Fibroblast of the conjunctiva (primary cell): ENCODE measurements at regions not wholly inside any gene's neighbourhood (a gene's known extent, or its start where the extent isn't known, plus 50 kb on each side); places are given as distances from the start of the nearest gene placed in this dataset.

Experiments used
- DNase-seq: peaks from one replicate; pipeline ENCODE4 v3.0.0-alpha.2; 2010; ENCODE audit warnings: low read depth

GRCh38 chr1:5379176-5379759 is 613.0 kb downstream of the NPHP4 start:
- no peak for DNase-seq

DNA sequence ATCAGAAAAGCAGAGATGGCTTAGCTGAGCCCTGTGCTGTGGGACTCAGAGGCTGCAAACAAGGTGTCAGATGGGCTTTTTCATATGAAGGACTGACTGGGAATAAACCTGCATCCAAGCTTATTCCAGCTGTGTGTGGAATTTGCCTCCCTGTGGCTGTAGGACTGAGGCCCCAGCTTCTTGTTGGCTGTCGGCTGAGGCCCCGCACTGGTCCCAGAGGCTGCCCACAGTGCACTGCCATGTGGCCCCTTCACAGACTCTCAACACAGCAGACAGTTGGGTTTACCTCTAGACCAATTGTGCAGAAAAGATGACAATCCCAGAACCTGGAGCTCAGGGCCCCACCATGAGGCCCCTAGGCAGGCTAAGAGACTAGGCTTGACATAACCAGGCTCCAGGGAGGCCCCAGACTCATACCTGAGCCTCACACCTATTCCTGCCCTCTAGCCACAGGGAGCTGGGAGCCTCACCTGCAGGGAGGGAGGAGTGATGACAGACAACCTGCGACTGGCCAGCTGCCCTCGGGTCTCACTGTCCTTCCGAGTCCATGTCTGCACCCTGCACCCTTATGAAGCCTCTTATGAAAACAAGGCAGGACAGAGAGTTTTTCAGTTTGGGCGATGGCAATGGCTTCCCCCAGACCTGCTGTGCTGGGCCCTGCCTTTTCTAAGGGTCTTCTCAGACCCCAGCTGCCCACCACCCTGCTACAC is 615.5 kb downstream of the NPHP4 start:
- DNase-seq = no peak

GRCh38 chr1:5375481-5375880 is 616.7 kb downstream of the NPHP4 start:
- DNase-seq = no peak

DNA sequence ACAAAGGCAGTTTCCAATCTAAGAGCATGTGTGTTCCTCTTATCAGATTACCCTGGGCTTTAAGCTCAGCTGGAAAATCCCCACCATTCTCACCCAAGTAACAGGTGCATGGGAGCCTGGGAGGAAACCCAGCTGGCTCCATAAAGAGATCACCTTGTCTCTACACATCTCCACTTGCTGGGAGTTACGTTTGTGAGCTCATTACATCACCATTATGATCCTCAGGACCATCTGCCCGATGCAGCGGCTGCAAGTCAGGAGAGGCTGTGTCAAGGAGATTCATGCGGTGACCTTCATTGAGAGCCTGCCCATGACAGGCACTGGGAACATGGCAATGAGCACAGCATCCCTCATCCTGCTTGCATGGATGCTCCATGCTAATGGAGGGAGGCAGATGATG is 618.0 kb downstream of the NPHP4 start:
- DNase-seq = no peak

GRCh38 chr1:5373281-5373680 is 618.9 kb downstream of the NPHP4 start:
- DNase-seq = no peak

DNA sequence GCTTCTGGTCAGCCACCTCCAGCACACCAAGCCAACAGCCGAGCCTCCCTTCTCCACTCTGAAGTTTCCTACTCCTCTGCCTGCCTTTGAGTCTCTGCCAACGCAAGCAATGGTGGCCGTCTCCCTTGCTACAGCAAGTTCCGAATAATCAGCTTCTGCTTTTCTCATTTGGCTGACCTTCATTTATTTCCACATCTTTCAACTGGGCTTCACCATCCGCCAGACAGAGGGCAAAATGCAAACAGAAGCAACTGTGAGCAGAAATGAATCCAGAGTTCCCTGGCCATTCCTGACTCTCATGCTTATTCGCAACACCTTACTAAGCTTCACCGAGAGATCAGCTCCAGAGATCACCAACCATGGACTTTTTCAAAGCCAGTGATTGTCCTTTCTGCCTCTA is 621.0 kb downstream of the NPHP4 start:
- no peak for DNase-seq

DNA sequence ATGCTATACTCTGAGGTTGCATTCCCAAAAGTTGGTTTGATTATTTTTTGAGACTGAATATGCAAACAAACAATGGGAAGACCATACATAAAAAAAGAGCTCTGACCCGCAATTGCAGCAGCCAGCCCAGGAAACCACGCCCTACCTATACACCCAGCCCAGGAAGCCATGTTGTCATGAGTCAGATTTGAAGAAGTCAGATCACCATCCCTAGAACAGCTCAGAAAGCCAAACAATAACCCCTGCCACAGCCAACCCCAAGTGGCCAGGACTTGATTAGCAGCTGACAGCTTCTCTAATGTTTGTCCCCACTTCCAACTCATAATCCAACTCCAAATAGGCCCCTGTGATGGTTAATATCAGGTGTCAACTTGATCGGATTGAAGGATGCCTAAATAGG is 621.9 kb downstream of the NPHP4 start:
- DNase-seq = no peak

- no peak for DNase-seq
Observed at GRCh38 chr1:5369223-5369622, 623.0 kb downstream of the NPHP4 start.

DNA sequence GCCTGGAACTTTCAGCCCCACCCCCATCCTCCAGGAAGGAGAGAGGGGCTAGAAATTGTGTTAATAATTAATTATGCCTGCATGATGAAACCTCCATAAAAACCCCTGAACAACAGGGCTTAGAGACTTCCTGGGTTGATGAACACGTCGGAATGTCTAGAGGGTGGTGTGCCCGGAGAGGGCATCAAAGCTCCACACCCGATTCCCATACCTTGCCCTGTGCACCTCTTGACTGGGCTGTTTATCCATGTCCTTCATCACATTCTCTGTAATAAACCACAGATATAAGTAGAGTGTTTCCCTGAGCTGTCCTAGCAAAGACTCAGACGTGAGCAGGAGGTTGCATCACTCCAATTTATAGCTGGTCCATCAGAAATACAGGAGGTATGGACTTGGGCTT is 624.0 kb downstream of the NPHP4 start:
- no peak for DNase-seq

DNA sequence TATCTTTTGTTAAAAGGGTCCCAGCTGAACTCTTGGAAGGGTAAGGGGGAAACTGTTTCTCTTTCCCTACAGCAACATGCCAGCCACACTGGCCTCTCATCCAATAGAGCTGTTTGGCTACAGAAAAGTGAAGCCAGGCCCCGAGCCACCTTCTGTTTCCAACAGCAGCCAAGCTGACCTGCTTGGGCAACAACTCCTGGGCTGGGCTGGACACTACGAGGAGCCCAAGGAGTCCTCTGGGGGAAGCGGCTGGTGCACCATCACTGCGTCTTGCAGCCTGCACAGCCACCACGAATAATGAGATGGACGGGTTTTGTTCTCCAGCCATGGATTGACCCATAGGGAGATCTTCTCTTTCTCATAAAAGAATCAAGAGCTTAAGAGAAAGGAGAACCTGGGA is 624.9 kb downstream of the NPHP4 start:
- DNase-seq = no peak

- no peak for DNase-seq
Observed at GRCh38 chr1:5365751-5366150, 626.5 kb downstream of the NPHP4 start.

- DNase-seq = no peak
Observed at GRCh38 chr1:5364591-5364990, 627.6 kb downstream of the NPHP4 start.

GRCh38 chr1:5354681-5355080 is 637.5 kb downstream of the NPHP4 start:
- no peak for DNase-seq

- no peak for DNase-seq
Observed at GRCh38 chr1:5351366-5351765, 640.9 kb downstream of the NPHP4 start.

GRCh38 chr1:5349526-5349925 is 642.7 kb downstream of the NPHP4 start:
- DNase-seq = no peak

DNA sequence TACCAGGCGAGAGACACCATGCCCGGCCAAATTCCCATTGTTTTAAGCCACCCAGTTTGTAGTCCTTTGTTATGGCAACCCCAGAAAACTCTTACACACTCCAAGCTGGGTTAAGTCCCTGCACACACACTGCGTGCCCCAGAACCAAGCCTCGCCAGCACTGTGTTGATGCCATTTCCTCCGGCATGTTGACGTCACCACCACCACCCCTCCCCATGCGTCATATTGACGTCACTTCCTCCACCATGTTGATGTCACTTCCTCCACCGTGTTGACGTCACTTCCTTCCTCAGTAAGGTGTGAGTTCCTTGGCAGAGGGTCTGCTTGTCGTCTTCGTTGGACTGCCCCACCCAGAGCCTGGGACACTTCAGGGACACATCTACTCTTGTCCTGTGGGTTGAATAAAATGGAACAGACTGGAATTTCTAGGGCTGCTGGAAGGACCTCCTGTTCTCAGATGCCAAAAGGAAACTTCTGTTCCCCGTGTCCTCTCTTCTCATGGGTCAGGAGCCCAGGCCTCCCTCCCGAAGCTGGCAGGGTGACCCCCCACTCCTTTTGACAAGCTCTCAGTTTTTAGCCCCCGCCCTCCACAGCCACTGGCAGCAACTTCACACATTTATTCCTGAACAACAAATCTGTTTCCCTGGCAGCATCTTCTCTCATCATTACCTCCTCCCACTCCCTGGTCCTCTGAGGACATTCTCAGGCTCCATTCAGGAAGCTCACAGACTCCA is 643.3 kb downstream of the NPHP4 start:
- DNase-seq = no peak

- no peak for DNase-seq
Observed at GRCh38 chr1:5347726-5348125, 644.5 kb downstream of the NPHP4 start.

GRCh38 chr1:5345556-5345955 is 646.7 kb downstream of the NPHP4 start:
- no peak for DNase-seq

- no peak for DNase-seq
Observed at GRCh38 chr1:5343256-5344020, 648.8 kb downstream of the NPHP4 start.

- DNase-seq = no peak
Observed at GRCh38 chr1:5342830-5343229, 649.4 kb downstream of the NPHP4 start.

DNA sequence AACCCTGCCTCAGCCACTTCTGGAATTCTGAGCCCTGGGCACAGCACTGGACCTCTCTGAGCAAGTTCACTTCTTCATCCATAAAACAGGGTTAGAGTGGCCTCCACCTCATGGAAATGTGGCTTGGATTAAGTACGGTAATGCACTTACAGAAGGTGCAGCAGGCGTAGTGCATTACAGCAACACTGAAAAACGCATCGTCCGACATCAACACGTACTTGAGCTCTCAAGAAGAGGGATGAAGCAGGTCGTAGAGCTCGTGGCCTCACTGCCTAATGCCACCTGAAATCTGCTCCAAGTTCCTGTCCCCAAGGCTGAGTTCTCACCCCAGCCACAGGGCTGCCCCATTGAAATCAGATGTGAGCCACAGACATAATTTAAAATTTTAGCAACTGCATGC is 650.1 kb downstream of the NPHP4 start:
- DNase-seq = no peak

GRCh38 chr1:5341471-5341870 is 650.8 kb downstream of the NPHP4 start:
- DNase-seq = no peak
